ENCODE measurements at regions not wholly inside any gene's neighbourhood (a gene's known extent, or its start where the extent isn't known, plus 50 kb on each side); places are given as distances from the start of the nearest gene placed in this dataset.

- no peaks in the 10 kb centered on the region for H3K4me1 ChIP-seq (ENCODE audit: control insufficient read depth, insufficient read depth, low read length)
- no peak overlapping the region for H3K4me3 ChIP-seq (ENCODE audit: low read length)
- no peaks in the 10 kb centered on the region for H3K36me3 ChIP-seq (ENCODE audit: control insufficient read depth, insufficient read depth, low read length)
- H3K27me3 ChIP-seq (ENCODE audit: control insufficient read depth, insufficient read depth, low read length) = no peaks in the 10 kb centered on the region
- H3K27ac ChIP-seq (ENCODE audit: low read depth, low read length) = no peak overlapping the region
- no peak overlapping the region for H3K9ac ChIP-seq (ENCODE audit: low read length)
Measured at GRCh38 chr1:219490566-219490965, 122.3 kb downstream of the ZC3H11B start.

- H3K9ac ChIP-seq (ENCODE audit: low read length) = no peak overlapping the region
- H3K27me3 ChIP-seq (ENCODE audit: control insufficient read depth, insufficient read depth, low read length) = no peaks in the 10 kb centered on the region
- H3K36me3 ChIP-seq (ENCODE audit: control insufficient read depth, insufficient read depth, low read length) = no peaks in the 10 kb centered on the region
- H3K27ac ChIP-seq (ENCODE audit: low read depth, low read length) = no peak overlapping the region
- H3K4me3 ChIP-seq (ENCODE audit: low read length) = no peak overlapping the region
- no peaks in the 10 kb centered on the region for H3K4me1 ChIP-seq (ENCODE audit: control insufficient read depth, insufficient read depth, low read length)
Measured at GRCh38 chr1:219489636-219490035, 123.3 kb downstream of the ZC3H11B start.

- H3K9ac ChIP-seq (ENCODE audit: low read length) = no peak overlapping the region
- no peaks in the 10 kb centered on the region for H3K27me3 ChIP-seq (ENCODE audit: control insufficient read depth, insufficient read depth, low read length)
- H3K4me3 ChIP-seq (ENCODE audit: low read length) = no peak overlapping the region
- no peaks in the 10 kb centered on the region for H3K4me1 ChIP-seq (ENCODE audit: control insufficient read depth, insufficient read depth, low read length)
- H3K36me3 ChIP-seq (ENCODE audit: control insufficient read depth, insufficient read depth, low read length) = no peaks in the 10 kb centered on the region
- H3K27ac ChIP-seq (ENCODE audit: low read depth, low read length) = no peak overlapping the region
Measured at GRCh38 chr1:219488275-219488674, 124.6 kb downstream of the ZC3H11B start.

GRCh38 chr1:219483530-219483929, 129.4 kb downstream of the ZC3H11B start:
- Histone ChIP-seq H3K4me1 (ENCODE audit: control insufficient read depth, insufficient read depth, low read length) (no peaks in the 10 kb centered on the region), H3K27me3 (ENCODE audit: control insufficient read depth, insufficient read depth, low read length) (no peaks in the 10 kb centered on the region), H3K9ac (ENCODE audit: low read length) (no peak overlapping the region), H3K36me3 (ENCODE audit: control insufficient read depth, insufficient read depth, low read length) (no peaks in the 10 kb centered on the region), H3K27ac (ENCODE audit: low read depth, low read length) (no peak overlapping the region), H3K4me3 (ENCODE audit: low read length) (no peak overlapping the region)

GRCh38 chr1:219480011-219480410, 132.9 kb downstream of the ZC3H11B start:
- H3K27me3 ChIP-seq (ENCODE audit: control insufficient read depth, insufficient read depth, low read length) = no peaks in the 10 kb centered on the region
- no peak overlapping the region for H3K27ac ChIP-seq (ENCODE audit: low read depth, low read length)
- no peaks in the 10 kb centered on the region for H3K36me3 ChIP-seq (ENCODE audit: control insufficient read depth, insufficient read depth, low read length)
- no peak overlapping the region for H3K4me3 ChIP-seq (ENCODE audit: low read length)
- no peak overlapping the region for H3K9ac ChIP-seq (ENCODE audit: low read length)
- H3K4me1 ChIP-seq (ENCODE audit: control insufficient read depth, insufficient read depth, low read length) = no peaks in the 10 kb centered on the region

- no peaks in the 10 kb centered on the region for H3K36me3 ChIP-seq (ENCODE audit: control insufficient read depth, insufficient read depth, low read length)
- H3K27ac ChIP-seq (ENCODE audit: low read depth, low read length) = no peak overlapping the region
- H3K27me3 ChIP-seq (ENCODE audit: control insufficient read depth, insufficient read depth, low read length) = no peaks in the 10 kb centered on the region
- no peaks in the 10 kb centered on the region for H3K4me1 ChIP-seq (ENCODE audit: control insufficient read depth, insufficient read depth, low read length)
- H3K9ac ChIP-seq (ENCODE audit: low read length) = no peak overlapping the region
- no peak overlapping the region for H3K4me3 ChIP-seq (ENCODE audit: low read length)
Measured at GRCh38 chr1:219478811-219479210, 134.1 kb downstream of the ZC3H11B start.

- H3K27me3 ChIP-seq (ENCODE audit: control insufficient read depth, insufficient read depth, low read length) = no peaks in the 10 kb centered on the region
- no peaks in the 10 kb centered on the region for H3K36me3 ChIP-seq (ENCODE audit: control insufficient read depth, insufficient read depth, low read length)
- no peak overlapping the region for H3K9ac ChIP-seq (ENCODE audit: low read length)
- no peak overlapping the region for H3K4me3 ChIP-seq (ENCODE audit: low read length)
- no peaks in the 10 kb centered on the region for H3K4me1 ChIP-seq (ENCODE audit: control insufficient read depth, insufficient read depth, low read length)
- no peak overlapping the region for H3K27ac ChIP-seq (ENCODE audit: low read depth, low read length)
Measured at GRCh38 chr1:219477861-219478260, 135.0 kb downstream of the ZC3H11B start.

GRCh38 chr1:219476716-219477115, 136.2 kb downstream of the ZC3H11B start:
- Histone ChIP-seq H3K4me1 (ENCODE audit: control insufficient read depth, insufficient read depth, low read length) (no peaks in the 10 kb centered on the region), H3K9ac (ENCODE audit: low read length) (no peak overlapping the region), H3K4me3 (ENCODE audit: low read length) (no peak overlapping the region)

GRCh38 chr1:219476116-219476515, 136.8 kb downstream of the ZC3H11B start:
- Histone ChIP-seq H3K36me3 (ENCODE audit: control insufficient read depth, insufficient read depth, low read length) (no peaks in the 10 kb centered on the region), H3K27me3 (ENCODE audit: control insufficient read depth, insufficient read depth, low read length) (no peaks in the 10 kb centered on the region), H3K4me3 (ENCODE audit: low read length) (no peak overlapping the region)

More at GRCh38 chr1:219476716-219477115, 136.2 kb downstream of the ZC3H11B start:
- no peaks in the 10 kb centered on the region for H3K27me3 ChIP-seq (ENCODE audit: control insufficient read depth, insufficient read depth, low read length)
- no peak overlapping the region for H3K27ac ChIP-seq (ENCODE audit: low read depth, low read length)
- no peaks in the 10 kb centered on the region for H3K36me3 ChIP-seq (ENCODE audit: control insufficient read depth, insufficient read depth, low read length)

GRCh38 chr1:219472596-219472995, 140.3 kb downstream of the ZC3H11B start:
- H3K4me1 ChIP-seq (ENCODE audit: control insufficient read depth, insufficient read depth, low read length) = no peaks in the 10 kb centered on the region
- H3K27ac ChIP-seq (ENCODE audit: low read depth, low read length) = no peak overlapping the region
- no peaks in the 10 kb centered on the region for H3K27me3 ChIP-seq (ENCODE audit: control insufficient read depth, insufficient read depth, low read length)
- no peak overlapping the region for H3K9ac ChIP-seq (ENCODE audit: low read length)
- no peak overlapping the region for H3K4me3 ChIP-seq (ENCODE audit: low read length)
- no peaks in the 10 kb centered on the region for H3K36me3 ChIP-seq (ENCODE audit: control insufficient read depth, insufficient read depth, low read length)

More at GRCh38 chr1:219476116-219476515, 136.8 kb downstream of the ZC3H11B start:
- Histone ChIP-seq H3K4me1 (ENCODE audit: control insufficient read depth, insufficient read depth, low read length) (no peaks in the 10 kb centered on the region), H3K27ac (ENCODE audit: low read depth, low read length) (no peak overlapping the region), H3K9ac (ENCODE audit: low read length) (no peak overlapping the region)

GRCh38 chr1:219467524-219467923, 145.4 kb downstream of the ZC3H11B start:
- Histone ChIP-seq H3K4me1 (ENCODE audit: control insufficient read depth, insufficient read depth, low read length) (no peaks in the 10 kb centered on the region), H3K27me3 (ENCODE audit: control insufficient read depth, insufficient read depth, low read length) (no peaks in the 10 kb centered on the region), H3K27ac (ENCODE audit: low read depth, low read length) (no peak overlapping the region), H3K4me3 (ENCODE audit: low read length) (no peak overlapping the region), H3K36me3 (ENCODE audit: control insufficient read depth, insufficient read depth, low read length) (no peaks in the 10 kb centered on the region), H3K9ac (ENCODE audit: low read length) (no peak overlapping the region)

- Histone ChIP-seq H3K4me3 (ENCODE audit: low read length) (no peak overlapping the region), H3K4me1 (ENCODE audit: control insufficient read depth, insufficient read depth, low read length) (no peaks in the 10 kb centered on the region), H3K27me3 (ENCODE audit: control insufficient read depth, insufficient read depth, low read length) (no peaks in the 10 kb centered on the region), H3K36me3 (ENCODE audit: control insufficient read depth, insufficient read depth, low read length) (no peaks in the 10 kb centered on the region), H3K27ac (ENCODE audit: low read depth, low read length) (no peak overlapping the region), H3K9ac (ENCODE audit: low read length) (no peak overlapping the region)
Measured at GRCh38 chr1:219466766-219467165, 146.1 kb downstream of the ZC3H11B start.

GRCh38 chr1:219465212-219466093, 147.5 kb downstream of the ZC3H11B start:
- no peaks in the 10 kb centered on the region for H3K27me3 ChIP-seq (ENCODE audit: control insufficient read depth, insufficient read depth, low read length)
- no peaks in the 10 kb centered on the region for H3K36me3 ChIP-seq (ENCODE audit: control insufficient read depth, insufficient read depth, low read length)
- no peaks in the 10 kb centered on the region for H3K4me1 ChIP-seq (ENCODE audit: control insufficient read depth, insufficient read depth, low read length)
- H3K4me3 ChIP-seq (ENCODE audit: low read length) = no peak overlapping the region
- no peak overlapping the region for H3K9ac ChIP-seq (ENCODE audit: low read length)
- H3K27ac ChIP-seq (ENCODE audit: low read depth, low read length) = no peak overlapping the region

All from rectal smooth muscle tissue (tissue), 1 donor.